ENCODE measurements at regions not wholly inside any gene's neighbourhood (a gene's known extent, or its start where the extent isn't known, plus 50 kb on each side); places are given as distances from the start of the nearest gene placed in this dataset.

DNA sequence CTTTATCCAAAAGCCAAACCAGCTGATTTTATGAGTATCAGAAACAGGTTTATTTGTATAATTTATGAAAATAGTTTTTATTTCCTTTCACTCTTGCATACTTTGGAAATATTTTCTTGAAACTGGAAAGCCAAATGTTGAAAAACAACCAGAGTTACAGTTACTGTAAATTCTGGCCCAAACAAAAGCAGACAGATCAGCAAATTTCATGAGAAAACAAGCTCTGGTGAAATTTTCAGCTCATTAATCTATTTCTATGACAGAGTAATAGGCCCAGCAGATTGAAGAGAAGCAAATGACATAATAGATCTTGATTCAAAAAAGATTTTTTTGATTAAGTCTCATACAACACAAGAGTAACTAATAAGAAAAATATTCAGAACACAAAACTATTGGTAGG lies 182.7 kb downstream of the ENC1 start (continued):
- TF ChIP-seq E2F6 (IDR thresholded peaks at IDR 0.05): no peak
- no peak for TF ChIP-seq TBP (IDR thresholded peaks at IDR 0.05; ENCODE audit: low read depth, low read length)
- TF ChIP-seq MAFK (IDR thresholded peaks at IDR 0.05; ENCODE audit: low read depth, low read length): no peak
- no peak for TF ChIP-seq ATF2 (IDR thresholded peaks at IDR 0.05; ENCODE audit: low read length)
